ENCODE measurements at regions not wholly inside any gene's neighbourhood (a gene's known extent, or its start where the extent isn't known, plus 50 kb on each side); places are given as distances from the start of the nearest gene placed in this dataset.

DNA sequence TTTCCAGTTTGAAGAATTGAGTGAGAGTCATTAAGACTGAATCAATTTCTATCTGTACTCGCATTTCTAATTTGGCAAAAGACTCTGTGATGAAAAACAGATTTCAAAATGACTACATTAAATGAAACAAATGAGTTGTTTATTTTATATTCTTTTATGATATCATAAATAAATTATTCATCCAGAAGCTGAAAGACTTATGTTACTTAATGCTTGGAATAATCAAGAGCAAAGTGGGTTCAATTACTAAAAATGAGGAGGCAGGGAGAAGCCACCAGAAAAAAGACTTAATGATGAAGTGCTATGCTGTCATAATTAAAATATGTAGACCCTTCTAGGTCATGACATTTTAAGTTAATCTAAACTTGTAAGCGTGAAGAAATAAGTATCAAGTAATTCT is 130.6 kb upstream of the FERMT1 start:
- Histone ChIP-seq H3K4me3 (ENCODE audit: control insufficient read depth in 2 of 3, extremely low read depth in 1 of 3, insufficient read depth in 2 of 3, low read depth in 1 of 3, low read length in 3 of 3) (no peak overlapping the region), H3K4me1 (ENCODE audit: control insufficient read depth, extremely low read depth, insufficient read depth, low read length) (no peaks in the 10 kb centered on the region), H4K20me1 (ENCODE audit: control insufficient read depth, extremely low read depth, insufficient read depth, low read length) (no peaks in the 10 kb centered on the region), H3K9me3 (ENCODE audit: control insufficient read depth, low read depth, low read length) (no peaks in the 10 kb centered on the region), H3K9ac (ENCODE audit: control insufficient read depth, extremely low read depth, insufficient read depth, low read length) (no peak overlapping the region), H3K27ac (ENCODE audit: control insufficient read depth, insufficient read depth, low read length) (no peak overlapping the region), H3K36me3 (ENCODE audit: control insufficient read depth in 2 of 2, extremely low read depth in 1 of 2, insufficient read depth in 2 of 2, low read length in 2 of 2) (no peaks in the 10 kb centered on the region), H3K9me1 (ENCODE audit: control insufficient read depth, extremely low read depth, insufficient read depth, low read length) (no peaks in the 10 kb centered on the region), H3K4me2 (ENCODE audit: control insufficient read depth, extremely low read depth, insufficient read depth, low read depth, low read length) (no peak overlapping the region), H3K27me3 (ENCODE audit: control insufficient read depth, extremely low read depth, insufficient read depth, low read length) (no peaks in the 10 kb centered on the region), H3K79me2 (ENCODE audit: control insufficient read depth, insufficient read depth, low read length) (no peaks in the 10 kb centered on the region), H2AFZ (ENCODE audit: control insufficient read depth, low read length) (no peak overlapping the region)
- dilution Hi-C loops (cut with MboI; ENCODE audit: extremely low pct_ligation_motif_present, low sequenced_read_pairs), result no loop called here
- TF ChIP-seq CTCF (optimal IDR thresholded peaks at IDR 0.05 in 1 of 3, IDR thresholded peaks at IDR 0.05 in 1 of 3, conservative IDR thresholded peaks at IDR 0.05 in 1 of 3; ENCODE audit: extremely low read depth in 1 of 3, insufficient read depth in 2 of 3, low read length in 3 of 3), result no peak
- no peak for TF ChIP-seq EZH2 (IDR thresholded peaks at IDR 0.05; ENCODE audit: low read length)
- FAIRE-seq (no peak), DNase-seq (ENCODE audit: low read depth, low spot score) (no peak)

- TF ChIP-seq EZH2 (IDR thresholded peaks at IDR 0.05; ENCODE audit: low read length) (no peak), CTCF (optimal IDR thresholded peaks at IDR 0.05 in 1 of 3, IDR thresholded peaks at IDR 0.05 in 1 of 3, conservative IDR thresholded peaks at IDR 0.05 in 1 of 3; ENCODE audit: extremely low read depth in 1 of 3, insufficient read depth in 2 of 3, low read length in 3 of 3) (no peak)
- H3K9ac ChIP-seq (ENCODE audit: control insufficient read depth, extremely low read depth, insufficient read depth, low read length), result no peak overlapping the region
These were observed 122.6 kb upstream of the FERMT1 start for GRCh38 chr20:6245436-6245835.

More at GRCh38 chr20:6245436-6245835, 122.6 kb upstream of the FERMT1 start:
- Histone ChIP-seq H3K79me2 (ENCODE audit: control insufficient read depth, insufficient read depth, low read length) (no peaks in the 10 kb centered on the region), H3K4me3 (ENCODE audit: control insufficient read depth in 2 of 3, extremely low read depth in 1 of 3, insufficient read depth in 2 of 3, low read depth in 1 of 3, low read length in 3 of 3) (no peak overlapping the region), H3K36me3 (ENCODE audit: control insufficient read depth in 2 of 2, extremely low read depth in 1 of 2, insufficient read depth in 2 of 2, low read length in 2 of 2) (no peaks in the 10 kb centered on the region), H4K20me1 (ENCODE audit: control insufficient read depth, extremely low read depth, insufficient read depth, low read length) (no peaks in the 10 kb centered on the region), H3K27ac (ENCODE audit: control insufficient read depth, insufficient read depth, low read length) (no peak overlapping the region), H3K27me3 (ENCODE audit: control insufficient read depth, extremely low read depth, insufficient read depth, low read length) (peaks cover 3% of the 10 kb centered on the region), H3K4me2 (ENCODE audit: control insufficient read depth, extremely low read depth, insufficient read depth, low read depth, low read length) (no peak overlapping the region), H3K4me1 (ENCODE audit: control insufficient read depth, extremely low read depth, insufficient read depth, low read length) (no peaks in the 10 kb centered on the region), H3K9me3 (ENCODE audit: control insufficient read depth, low read depth, low read length) (no peaks in the 10 kb centered on the region), H2AFZ (ENCODE audit: control insufficient read depth, low read length) (no peak overlapping the region), H3K9me1 (ENCODE audit: control insufficient read depth, extremely low read depth, insufficient read depth, low read length) (no peaks in the 10 kb centered on the region)
- dilution Hi-C loops (cut with MboI; ENCODE audit: extremely low pct_ligation_motif_present, low sequenced_read_pairs), result no loop called here
- FAIRE-seq (no peak), DNase-seq (ENCODE audit: low read depth, low spot score) (no peak)

All from keratinocyte (primary cell).